Caco-2 (cell line): ENCODE measurements at regions not wholly inside any gene's neighbourhood (a gene's known extent, or its start where the extent isn't known, plus 50 kb on each side); places are given as distances from the start of the nearest gene placed in this dataset.

Experiments
- BruUV-seq: library from RNA; stranded (reverse); fragments of 400-500 nt; replicated peaks from 2 replicates; lab custom pipeline; 2021; lab: Mats Ljungman, UMichigan
- CTCF ChIA-PET: fragments of 300-600 bp; sonication (Branson Sonifier 250); formaldehyde crosslinking; loops from one replicate; lab custom pipeline; 2022; ENCODE audit warnings: antibody characterized with exemption; lab: Charles Lee
- POLR2A ChIA-PET: fragments of 300-600 bp; sonication (Branson Sonifier 250); formaldehyde crosslinking; loops from one replicate; lab custom pipeline; 2022; ENCODE audit warnings: antibody characterized with exemption; lab: Charles Lee
- DNase-seq, 2 experiments: peaks; one replicate each; pipeline versions ENCODE4 v3.0.0 to v3.0.0-alpha.2; 2020 to 2022
- H3K27me3 ChIP-seq: replicated peaks from 2 replicates; pipeline ENCODE4 v1.6.0; 2011; ENCODE audit warnings: low read length; ENCODE audit not compliant: control insufficient read depth, insufficient read depth
- H3K36me3 ChIP-seq: 2 replicates; pipeline ENCODE4 v1.5.1; 2011; ENCODE audit warnings: low read length; ENCODE audit not compliant: control insufficient read depth, insufficient read depth
- H3K4me1 ChIP-seq: fragments of 250-450 bp; sonication (Bioruptor Pico); 2 replicates; pipeline ENCODE4 v1.5.1; 2020; ENCODE audit warnings: mild to moderate bottlenecking
- H3K4me3 ChIP-seq: 2 replicates; pipeline ENCODE4 v1.5.1; 2011; ENCODE audit warnings: low read depth, mild to moderate bottlenecking, control low read depth, low read length
- H3K9me3 ChIP-seq: fragments of 250-450 bp; sonication (Bioruptor Pico); 2 replicates; pipeline ENCODE4 v1.5.1; 2020; ENCODE audit warnings: mild to moderate bottlenecking, moderate library complexity
- H3K27ac Mint-ChIP-seq: one replicate; pipeline ENCODE4 v1.8.0; 2022; ENCODE audit warnings: mixed read lengths; ENCODE audit not compliant: unreplicated experiment
- H3K27me3 Mint-ChIP-seq: one replicate; pipeline ENCODE4 v1.8.0; 2022; ENCODE audit warnings: mixed read lengths; ENCODE audit not compliant: insufficient read depth, unreplicated experiment
- H3K36me3 Mint-ChIP-seq: one replicate; pipeline ENCODE4 v1.8.0; 2022; ENCODE audit warnings: mild to moderate bottlenecking, mixed read lengths; ENCODE audit not compliant: insufficient read depth, unreplicated experiment
- H3K4me1 Mint-ChIP-seq: one replicate; pipeline ENCODE4 v1.8.0; 2022; ENCODE audit warnings: low read depth, mixed read lengths; ENCODE audit not compliant: unreplicated experiment
- H3K4me3 Mint-ChIP-seq: one replicate; pipeline ENCODE4 v1.8.0; 2022; ENCODE audit warnings: mild to moderate bottlenecking, moderate library complexity, mixed read lengths; ENCODE audit not compliant: unreplicated experiment
- H3K9me3 Mint-ChIP-seq: one replicate; pipeline ENCODE4 v1.8.0; 2022; ENCODE audit warnings: mixed read lengths; ENCODE audit not compliant: unreplicated experiment
- CTCF ChIP-seq, 2 experiments: fragments of 200-600 bp in 1 of 2; IDR thresholded peaks; 1 replicate in 1 of 2; 2 replicates in 1 of 2; pipeline versions ENCODE4 v1.5.1 to v1.8.0; 2011 to 2022; ENCODE audit warnings: antibody characterized with exemption in 1 of 2, control low read depth in 1 of 2, inconsistent platforms in 1 of 2, low read depth in 1 of 2, low read length in 1 of 2, mild to moderate bottlenecking in 1 of 2, moderate library complexity in 1 of 2; ENCODE audit not compliant: insufficient read depth in 1 of 2, severe bottlenecking in 1 of 2, unreplicated experiment in 1 of 2
- intact Hi-C: fragments of 100-400 bp; cut with micrococcal nuclease; formaldehyde crosslinking; loops from one replicate; pipeline ENCODE4 v1.10.0; 2022; ENCODE audit not compliant: unreplicated experiment

GRCh38 chr11:15576769-15577168 is 462.0 kb downstream of the INSC start:
- intact Hi-C loops = no loop called here
- Histone ChIP-seq H3K27me3 (peaks cover 1% of the 10 kb centered on the region; the same call in 1 of the 2 replicates), H3K9me3 (no peaks in the 10 kb centered on the region), H3K4me3 (no peak overlapping the region), H3K36me3 (no peaks in the 10 kb centered on the region), H3K4me1 (no peaks in the 10 kb centered on the region)
- CTCF ChIA-PET = no interaction called here
- H3K4me1 Mint-ChIP-seq = no peaks in the 10 kb centered on the region
- POLR2A ChIA-PET = no interaction called here
- no peaks in the 10 kb centered on the region for H3K36me3 Mint-ChIP-seq
- H3K27me3 Mint-ChIP-seq = peaks cover 18% of the 10 kb centered on the region
- no peak overlapping the region for H3K4me3 Mint-ChIP-seq
- DNase-seq = no peak
- H3K9me3 Mint-ChIP-seq = no peaks in the 10 kb centered on the region
- no peak for TF ChIP-seq CTCF (IDR thresholded peaks at IDR 0.05; ENCODE audit: insufficient read depth in 1 of 2, low read depth in 1 of 2, low read length in 1 of 2, severe bottlenecking in 1 of 2, unreplicated experiment in 1 of 2)
- H3K27ac Mint-ChIP-seq = no peak overlapping the region
- BruUV-seq = no TSS peak

GRCh38 chr11:15577519-15577918 is 462.8 kb downstream of the INSC start:
- CTCF ChIA-PET = no interaction called here
- intact Hi-C loops = no loop called here
- Mint-ChIP-seq H3K4me3 (no peak overlapping the region), H3K4me1 (no peaks in the 10 kb centered on the region), H3K27ac (no peak overlapping the region), H3K27me3 (peaks cover 16% of the 10 kb centered on the region), H3K36me3 (no peaks in the 10 kb centered on the region), H3K9me3 (no peaks in the 10 kb centered on the region)
- Histone ChIP-seq H3K36me3 (no peaks in the 10 kb centered on the region), H3K27me3 (0 out of 2 replicates have a peak, but pooled peaks cover 1% of the 10 kb centered on the region), H3K9me3 (no peaks in the 10 kb centered on the region), H3K4me3 (no peak overlapping the region), H3K4me1 (no peaks in the 10 kb centered on the region)
- no peak for TF ChIP-seq CTCF (IDR thresholded peaks at IDR 0.05; ENCODE audit: insufficient read depth in 1 of 2, low read depth in 1 of 2, low read length in 1 of 2, severe bottlenecking in 1 of 2, unreplicated experiment in 1 of 2)
- no TSS peak for BruUV-seq
- POLR2A ChIA-PET = no interaction called here
- DNase-seq = no peak

DNA sequence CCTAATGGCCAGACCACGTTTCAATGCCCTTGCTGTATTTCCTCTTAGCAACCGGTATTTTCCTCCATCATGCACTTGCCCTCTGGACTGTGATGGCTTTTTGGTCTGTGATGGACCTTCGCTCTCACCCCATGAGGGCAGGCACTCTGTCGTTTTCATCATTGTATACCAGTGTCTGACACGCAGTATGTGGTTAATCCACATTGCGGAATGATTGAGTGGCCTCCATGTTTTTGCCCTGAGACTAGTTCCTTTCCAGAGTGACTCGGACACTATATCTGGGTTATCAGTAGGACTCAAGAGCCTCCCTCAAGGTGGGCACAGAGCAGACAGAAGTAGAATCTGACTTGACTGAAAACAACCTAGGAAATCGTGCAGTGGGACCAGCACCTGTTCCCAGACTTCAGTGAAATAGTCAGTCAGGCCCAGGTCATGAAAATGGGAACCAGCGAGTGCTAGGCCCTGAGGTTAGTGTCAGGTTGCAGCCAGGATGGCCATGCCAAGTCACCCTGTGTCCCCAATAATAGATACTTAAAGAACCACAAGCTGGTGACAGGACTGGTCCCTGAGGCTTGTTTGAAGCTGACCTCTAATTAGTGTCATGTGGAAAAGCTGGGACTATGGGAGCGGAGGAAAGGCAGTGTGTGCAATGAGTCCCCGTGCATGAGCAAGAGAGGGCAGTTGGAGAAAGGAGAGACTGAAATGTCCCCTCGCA is 464.7 kb downstream of the INSC start:
- TF ChIP-seq CTCF (IDR thresholded peaks at IDR 0.05; ENCODE audit: insufficient read depth in 1 of 2, low read depth in 1 of 2, low read length in 1 of 2, severe bottlenecking in 1 of 2, unreplicated experiment in 1 of 2) = no peak
- Mint-ChIP-seq H3K4me1 (no peaks in the 10 kb centered on the region), H3K4me3 (no peak overlapping the region), H3K27me3 (peaks cover 5% of the 10 kb centered on the region), H3K9me3 (no peaks in the 10 kb centered on the region), H3K27ac (no peak overlapping the region), H3K36me3 (no peaks in the 10 kb centered on the region)
- Histone ChIP-seq H3K4me1 (no peaks in the 10 kb centered on the region), H3K36me3 (no peaks in the 10 kb centered on the region), H3K4me3 (no peak overlapping the region), H3K27me3 (0 out of 2 replicates have a peak, but pooled peaks cover 1% of the 10 kb centered on the region), H3K9me3 (no peaks in the 10 kb centered on the region)
- BruUV-seq = no TSS peak
- ChIA-PET POLR2A (no interaction called here), CTCF (no interaction called here)
- intact Hi-C loops = no loop called here
- DNase-seq = no peak
